ENCODE measurements at regions not wholly inside any gene's neighbourhood (a gene's known extent, or its start where the extent isn't known, plus 50 kb on each side); places are given as distances from the start of the nearest gene placed in this dataset.

DNA sequence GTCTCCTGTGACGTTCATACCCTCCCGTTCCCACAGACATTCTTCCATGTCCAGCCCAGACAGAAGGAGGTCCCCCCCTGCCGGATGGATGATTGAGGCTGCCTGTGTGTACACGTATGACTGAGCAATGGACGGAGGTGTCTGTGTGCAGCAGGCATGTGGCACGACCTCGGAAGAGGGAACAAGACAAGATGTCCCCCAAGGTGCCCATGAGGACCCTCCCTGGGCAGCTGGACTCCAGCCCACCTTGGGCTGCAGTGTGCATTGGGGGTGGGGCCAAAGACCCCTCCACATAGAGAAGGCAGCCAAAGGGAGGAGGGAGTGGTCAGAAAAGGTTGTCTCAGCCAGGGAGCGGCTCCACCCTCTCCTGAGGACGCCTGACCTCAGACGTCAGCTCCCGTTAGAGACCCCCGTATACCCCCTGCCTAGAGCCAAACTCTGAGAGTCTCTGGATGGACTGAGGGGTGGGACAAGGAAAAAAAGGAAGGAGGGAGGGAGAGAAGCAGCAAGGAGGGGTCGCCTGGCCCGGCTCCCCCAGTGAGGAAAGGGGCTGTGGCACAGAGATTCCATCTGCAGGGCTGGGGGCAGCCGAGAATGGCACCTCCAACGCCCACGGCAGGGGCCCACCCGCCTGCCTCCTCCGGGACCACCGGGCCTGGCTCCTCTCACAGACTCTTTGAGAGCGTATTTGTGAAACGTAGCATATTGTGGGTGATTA lies 92.9 kb upstream of the BHLHE23 start:
- Mint-ChIP-seq H3K4me3 (no peak overlapping the region), H3K4me1 (no peaks in the 10 kb centered on the region), H3K27ac (no peak overlapping the region), H3K36me3 (ENCODE audit: low read depth) (no peaks in the 10 kb centered on the region), H3K9me3 (no peaks in the 10 kb centered on the region), H3K27me3 (ENCODE audit: low read depth) (peaks cover 30% of the 10 kb centered on the region)
- TF ChIP-seq, protein P1, sequence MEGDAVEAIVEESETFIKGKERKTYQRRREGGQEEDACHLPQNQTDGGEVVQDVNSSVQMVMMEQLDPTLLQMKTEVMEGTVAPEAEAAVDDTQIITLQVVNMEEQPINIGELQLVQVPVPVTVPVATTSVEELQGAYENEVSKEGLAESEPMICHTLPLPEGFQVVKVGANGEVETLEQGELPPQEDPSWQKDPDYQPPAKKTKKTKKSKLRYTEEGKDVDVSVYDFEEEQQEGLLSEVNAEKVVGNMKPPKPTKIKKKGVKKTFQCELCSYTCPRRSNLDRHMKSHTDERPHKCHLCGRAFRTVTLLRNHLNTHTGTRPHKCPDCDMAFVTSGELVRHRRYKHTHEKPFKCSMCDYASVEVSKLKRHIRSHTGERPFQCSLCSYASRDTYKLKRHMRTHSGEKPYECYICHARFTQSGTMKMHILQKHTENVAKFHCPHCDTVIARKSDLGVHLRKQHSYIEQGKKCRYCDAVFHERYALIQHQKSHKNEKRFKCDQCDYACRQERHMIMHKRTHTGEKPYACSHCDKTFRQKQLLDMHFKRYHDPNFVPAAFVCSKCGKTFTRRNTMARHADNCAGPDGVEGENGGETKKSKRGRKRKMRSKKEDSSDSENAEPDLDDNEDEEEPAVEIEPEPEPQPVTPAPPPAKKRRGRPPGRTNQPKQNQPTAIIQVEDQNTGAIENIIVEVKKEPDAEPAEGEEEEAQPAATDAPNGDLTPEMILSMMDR (IDR thresholded peaks at IDR 0.05; ENCODE audit: unreplicated experiment in 3 of 3): no peak

DNA sequence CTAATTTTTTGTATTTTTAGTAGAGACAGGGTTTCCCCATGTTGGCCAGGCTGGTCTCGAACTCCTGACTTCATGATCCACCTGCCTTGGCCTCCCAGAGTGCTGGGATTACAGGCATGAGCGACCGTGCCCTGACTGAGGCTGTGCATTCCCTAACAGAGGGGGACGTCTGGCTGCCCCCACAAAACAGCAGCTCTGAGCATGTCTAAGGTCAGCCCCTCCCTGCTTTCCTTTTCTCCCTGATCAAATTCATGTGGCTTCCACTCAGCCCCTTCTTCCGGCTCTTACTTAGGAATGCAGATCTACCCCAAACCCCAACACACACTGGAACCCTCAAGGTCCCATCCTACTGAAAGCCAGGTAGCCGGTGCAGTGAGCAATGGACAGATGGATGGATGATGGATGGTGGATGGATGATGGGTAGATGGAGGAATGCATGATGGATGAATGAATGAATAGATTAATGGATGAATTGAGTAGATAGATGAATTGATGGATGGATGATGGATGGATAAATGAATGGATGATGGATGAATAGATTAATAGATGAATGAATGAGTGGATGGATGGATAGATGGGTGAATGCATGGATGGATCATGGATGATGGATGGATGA lies 91.5 kb upstream of the BHLHE23 start:
- H3K9me3 Mint-ChIP-seq: no peaks in the 10 kb centered on the region
- no peaks in the 10 kb centered on the region for H3K36me3 Mint-ChIP-seq (ENCODE audit: low read depth)
- H3K27me3 Mint-ChIP-seq (ENCODE audit: low read depth): peaks cover 32% of the 10 kb centered on the region
- no peak overlapping the region for H3K4me3 Mint-ChIP-seq
- H3K27ac Mint-ChIP-seq: no peak overlapping the region
- H3K4me1 Mint-ChIP-seq: no peaks in the 10 kb centered on the region
- TF ChIP-seq, protein P1 (IDR thresholded peaks at IDR 0.05; ENCODE audit: unreplicated experiment in 3 of 3): no peak

DNA sequence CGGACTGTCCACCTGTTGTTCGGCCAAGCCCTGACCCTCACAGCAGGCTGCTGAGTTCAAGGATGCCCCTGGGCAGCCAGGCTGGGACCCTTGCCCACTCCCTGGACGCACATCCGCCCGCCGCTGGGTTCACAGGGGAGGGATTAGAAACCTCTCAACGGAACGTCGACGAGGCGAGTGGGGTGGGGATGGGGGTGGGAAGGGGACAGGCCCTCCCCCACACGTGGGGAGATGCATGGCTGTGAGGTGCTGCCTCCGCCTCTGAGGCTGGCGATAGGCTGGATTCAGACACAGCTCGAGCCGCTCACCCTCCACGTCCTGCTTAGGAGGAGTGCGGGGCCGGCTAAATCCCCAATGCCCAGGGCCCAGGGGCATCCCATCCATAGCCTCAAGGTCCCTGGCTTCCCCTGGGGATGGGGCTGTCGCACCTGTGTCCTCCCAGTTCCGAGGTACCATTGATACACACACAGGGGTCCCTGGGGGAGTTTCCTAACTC lies 90.6 kb upstream of the BHLHE23 start:
- Mint-ChIP-seq H3K4me3 (no peak overlapping the region), H3K4me1 (no peaks in the 10 kb centered on the region), H3K36me3 (ENCODE audit: low read depth) (no peaks in the 10 kb centered on the region), H3K27me3 (ENCODE audit: low read depth) (peaks cover 32% of the 10 kb centered on the region), H3K9me3 (no peaks in the 10 kb centered on the region), H3K27ac (no peak overlapping the region)
- TF ChIP-seq, protein P1 (IDR thresholded peaks at IDR 0.05; ENCODE audit: unreplicated experiment in 3 of 3): no peak

DNA sequence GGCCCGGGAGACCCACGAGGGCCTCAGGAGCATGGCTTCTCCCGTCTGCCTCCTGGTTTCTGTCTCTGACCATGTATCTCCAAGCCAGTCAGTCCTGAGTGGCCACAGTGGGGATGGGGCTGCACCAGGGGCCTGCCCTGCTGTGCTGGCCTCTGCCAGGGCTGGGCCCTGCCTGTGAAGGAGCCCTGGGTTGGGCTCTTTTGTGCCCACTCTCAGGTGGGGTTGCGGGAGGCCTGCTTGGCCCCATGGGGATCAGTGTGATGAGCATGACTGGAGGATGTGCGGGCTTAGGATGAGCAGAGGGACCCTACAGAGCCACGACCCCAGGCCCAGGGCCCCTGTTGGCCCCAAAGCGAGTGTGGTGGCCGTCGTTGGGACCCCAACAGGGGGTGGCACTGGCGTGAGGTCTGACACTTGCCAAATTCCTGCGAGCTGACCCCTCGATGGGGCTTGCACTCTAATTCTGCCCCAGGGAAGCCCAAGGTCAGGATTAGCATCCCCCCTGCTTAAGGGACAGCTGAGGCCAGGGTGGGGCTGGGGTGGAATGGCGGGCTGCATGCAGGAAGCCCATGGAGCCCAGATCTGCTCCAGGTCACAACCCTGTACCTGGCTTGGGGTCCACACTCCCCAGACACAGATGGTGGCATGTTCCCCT lies 90.0 kb upstream of the BHLHE23 start:
- H3K36me3 Mint-ChIP-seq (ENCODE audit: low read depth): no peaks in the 10 kb centered on the region
- no peak overlapping the region for H3K27ac Mint-ChIP-seq
- no peaks in the 10 kb centered on the region for H3K4me1 Mint-ChIP-seq
- no peaks in the 10 kb centered on the region for H3K9me3 Mint-ChIP-seq
- peaks cover 32% of the 10 kb centered on the region for H3K27me3 Mint-ChIP-seq (ENCODE audit: low read depth)
- H3K4me3 Mint-ChIP-seq: no peak overlapping the region
- TF ChIP-seq, protein P1 (IDR thresholded peaks at IDR 0.05; ENCODE audit: unreplicated experiment in 3 of 3): no peak

DNA sequence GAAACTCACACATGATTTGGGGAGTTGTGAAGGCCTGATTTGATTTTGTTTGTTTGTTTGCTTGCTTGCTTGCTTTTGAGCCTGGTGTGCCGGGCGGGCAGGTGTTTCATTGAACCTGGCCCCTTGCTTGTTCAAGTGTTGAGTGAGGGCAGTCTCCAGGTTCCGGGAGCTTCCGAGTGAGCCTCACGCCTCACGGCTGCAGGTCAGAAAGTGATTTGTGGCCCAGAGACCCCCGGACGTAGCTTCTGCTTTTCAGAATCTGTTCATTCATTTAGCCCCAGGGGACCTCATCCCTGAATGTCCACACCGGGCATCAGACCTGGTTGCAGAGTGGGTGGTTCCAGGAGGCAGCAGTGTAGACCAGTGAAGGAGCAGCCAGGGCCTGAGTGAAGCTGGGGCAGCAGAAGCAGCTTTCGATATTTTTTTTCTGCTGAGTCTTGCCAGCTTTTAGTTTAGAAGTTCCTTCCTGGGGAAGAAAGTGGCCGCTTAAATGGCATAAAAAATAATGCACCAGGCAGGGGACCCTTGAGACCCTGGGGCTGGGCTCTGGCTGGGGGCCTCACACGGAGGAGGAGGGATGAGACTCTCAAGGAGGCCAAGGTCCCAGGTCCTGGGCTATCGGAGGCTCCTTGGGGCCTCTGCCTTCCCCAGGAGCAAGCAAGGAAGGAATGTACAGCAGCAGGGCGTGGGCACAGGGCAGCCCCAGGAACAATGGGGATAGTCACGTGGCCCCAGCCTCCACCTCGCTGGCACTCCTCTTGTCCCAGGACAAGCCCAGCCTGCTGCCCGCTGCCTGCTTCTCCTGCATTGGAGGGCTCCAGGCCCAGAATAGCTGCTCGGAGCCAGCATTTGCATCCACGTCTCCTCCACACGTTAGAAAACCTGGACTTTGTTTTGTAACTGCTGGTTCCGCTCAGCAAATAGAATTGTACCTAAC lies 89.2 kb upstream of the BHLHE23 start:
- TF ChIP-seq, protein P1 (IDR thresholded peaks at IDR 0.05; ENCODE audit: unreplicated experiment in 3 of 3): no peak
- H3K27ac Mint-ChIP-seq: no peak overlapping the region
- no peaks in the 10 kb centered on the region for H3K36me3 Mint-ChIP-seq (ENCODE audit: low read depth)
- no peaks in the 10 kb centered on the region for H3K9me3 Mint-ChIP-seq
- H3K4me3 Mint-ChIP-seq: no peak overlapping the region
- H3K27me3 Mint-ChIP-seq (ENCODE audit: low read depth): peaks cover 39% of the 10 kb centered on the region
- no peaks in the 10 kb centered on the region for H3K4me1 Mint-ChIP-seq
